ENCODE measurements at regions not wholly inside any gene's neighbourhood (a gene's known extent, or its start where the extent isn't known, plus 50 kb on each side); places are given as distances from the start of the nearest gene placed in this dataset.

GRCh38 chr2:18065249-18065648 lies 186.8 kb downstream of the KCNS3 start:
- Histone ChIP-seq H3K4me1 (ENCODE audit: control insufficient read depth in 2 of 2, insufficient read depth in 2 of 2, low read length in 1 of 2) (no peaks in the 10 kb centered on the region), H3K27ac (ENCODE audit: low read depth in 2 of 2, low read length in 1 of 2) (no peak overlapping the region), H3K27me3 (ENCODE audit: control insufficient read depth in 1 of 2, insufficient read depth in 2 of 2, low read length in 2 of 2) (peaks cover 0 to 4% of the 10 kb centered on the region in 2 donors), H3K4me3 (ENCODE audit: low read depth in 1 of 2, low read length in 2 of 2) (no peak overlapping the region), H3K9me3 (ENCODE audit: control insufficient read depth in 2 of 2, insufficient read depth in 1 of 2, low read depth in 1 of 2, low read length in 1 of 2) (no peaks in the 10 kb centered on the region), H3K36me3 (ENCODE audit: control insufficient read depth in 2 of 2, insufficient read depth in 2 of 2, low read length in 1 of 2) (no peaks in the 10 kb centered on the region)
- WGBS, 2 donors = 35 to 36% methylated on average over 1 of the region's 1 CpG

DNA sequence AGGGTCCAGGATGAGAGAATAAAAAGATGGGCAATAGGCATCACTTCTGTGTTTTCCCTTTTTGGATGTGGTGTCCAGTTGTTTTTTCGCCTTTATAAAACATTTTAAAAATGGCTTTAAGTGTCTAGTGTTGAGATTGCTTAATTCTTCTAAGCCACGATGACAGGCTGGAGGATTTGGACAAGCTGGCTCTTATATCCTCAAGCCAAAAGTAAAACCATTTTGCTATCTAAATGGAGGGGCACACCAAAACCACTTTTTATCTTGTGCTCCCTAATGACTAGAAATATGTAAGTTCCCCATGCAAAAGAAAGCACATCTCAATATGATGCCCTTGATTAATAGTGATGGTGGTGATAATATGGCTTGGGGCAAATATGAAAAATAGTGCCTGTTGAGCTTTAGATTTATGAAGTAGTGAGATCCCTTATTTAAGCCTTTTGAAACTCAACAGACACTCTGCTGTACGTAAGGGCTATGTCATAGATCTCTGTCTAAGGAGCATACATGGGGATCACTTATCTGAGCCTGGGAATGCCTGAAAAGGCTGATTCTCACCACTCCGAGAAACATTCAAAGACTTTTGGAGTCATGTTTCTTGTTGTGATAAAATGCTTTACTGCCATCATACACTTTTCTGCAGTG lies 185.5 kb downstream of the KCNS3 start:
- Histone ChIP-seq H3K4me3 (ENCODE audit: low read depth in 1 of 2, low read length in 2 of 2) (no peak overlapping the region), H3K4me1 (ENCODE audit: control insufficient read depth in 2 of 2, insufficient read depth in 2 of 2, low read length in 1 of 2) (no peaks in the 10 kb centered on the region), H3K27me3 (ENCODE audit: control insufficient read depth in 1 of 2, insufficient read depth in 2 of 2, low read length in 2 of 2) (peaks cover 0 to 4% of the 10 kb centered on the region in 2 donors), H3K9me3 (ENCODE audit: control insufficient read depth in 2 of 2, insufficient read depth in 1 of 2, low read depth in 1 of 2, low read length in 1 of 2) (no peaks in the 10 kb centered on the region), H3K36me3 (ENCODE audit: control insufficient read depth in 2 of 2, insufficient read depth in 2 of 2, low read length in 1 of 2) (no peaks in the 10 kb centered on the region), H3K27ac (ENCODE audit: low read depth in 2 of 2, low read length in 1 of 2) (no peak overlapping the region)
- WGBS, 2 donors = 63 to 69% methylated on average over 4 of the region's 4 CpGs

DNA sequence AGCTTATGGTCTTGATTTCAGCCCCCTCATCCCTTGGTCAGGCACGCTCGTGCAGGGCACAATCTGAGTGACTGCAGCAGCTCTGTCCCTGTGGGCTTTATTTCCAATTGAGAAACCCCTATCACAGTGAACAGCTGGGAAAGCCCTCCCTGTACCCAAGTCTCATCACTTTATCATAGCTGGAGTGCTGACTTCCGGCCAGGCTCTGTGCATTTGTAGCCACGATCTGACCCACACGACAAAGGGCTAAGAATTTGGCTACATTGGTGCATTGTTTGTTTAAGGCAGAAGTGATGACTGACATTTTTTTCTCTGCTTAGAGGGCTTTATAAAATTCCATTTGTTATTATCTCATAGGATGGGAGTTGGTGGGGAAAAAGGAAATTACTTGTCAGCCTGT lies 184.4 kb downstream of the KCNS3 start:
- Histone ChIP-seq H3K4me3 (ENCODE audit: low read depth in 1 of 2, low read length in 2 of 2) (no peak overlapping the region), H3K27ac (ENCODE audit: low read depth in 2 of 2, low read length in 1 of 2) (no peak overlapping the region), H3K27me3 (ENCODE audit: control insufficient read depth in 1 of 2, insufficient read depth in 2 of 2, low read length in 2 of 2) (peaks cover 0 to 4% of the 10 kb centered on the region in 2 donors), H3K4me1 (ENCODE audit: control insufficient read depth in 2 of 2, insufficient read depth in 2 of 2, low read length in 1 of 2) (no peaks in the 10 kb centered on the region), H3K36me3 (ENCODE audit: control insufficient read depth in 2 of 2, insufficient read depth in 2 of 2, low read length in 1 of 2) (no peaks in the 10 kb centered on the region), H3K9me3 (ENCODE audit: control insufficient read depth in 2 of 2, insufficient read depth in 1 of 2, low read depth in 1 of 2, low read length in 1 of 2) (no peaks in the 10 kb centered on the region)
- 58 to 63% methylated on average over 5 of the region's 5 CpGs for WGBS, 2 donors

DNA sequence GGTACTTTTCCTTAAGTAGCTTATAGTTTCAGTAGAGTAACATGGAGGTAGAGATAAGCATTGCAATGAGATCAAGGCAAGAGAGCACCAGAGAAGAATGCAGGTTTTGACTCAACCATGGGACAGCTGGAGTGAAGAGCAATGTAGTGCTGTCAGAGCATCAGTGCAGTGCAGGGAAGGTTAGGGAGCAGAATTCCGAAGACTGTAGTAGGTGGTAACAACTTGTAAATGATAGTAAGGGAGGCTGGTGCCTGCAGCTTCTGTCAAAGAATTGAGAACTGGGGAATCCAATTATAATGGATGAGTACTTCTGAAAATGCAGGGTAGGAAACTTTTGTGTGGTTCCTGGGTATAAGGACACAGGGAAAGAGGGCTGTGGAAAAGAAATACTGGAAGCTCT lies 183.2 kb downstream of the KCNS3 start:
- WGBS, 2 donors = 82 to 84% methylated on average over 1 of the region's 1 CpG
- Histone ChIP-seq H3K4me1 (ENCODE audit: control insufficient read depth in 2 of 2, insufficient read depth in 2 of 2, low read length in 1 of 2) (no peaks in the 10 kb centered on the region), H3K4me3 (ENCODE audit: low read depth in 1 of 2, low read length in 2 of 2) (no peak overlapping the region), H3K27ac (ENCODE audit: low read depth in 2 of 2, low read length in 1 of 2) (no peak overlapping the region), H3K27me3 (ENCODE audit: control insufficient read depth in 1 of 2, insufficient read depth in 2 of 2, low read length in 2 of 2) (peaks cover 0 to 4% of the 10 kb centered on the region in 2 donors), H3K9me3 (ENCODE audit: control insufficient read depth in 2 of 2, insufficient read depth in 1 of 2, low read depth in 1 of 2, low read length in 1 of 2) (no peaks in the 10 kb centered on the region), H3K36me3 (ENCODE audit: control insufficient read depth in 2 of 2, insufficient read depth in 2 of 2, low read length in 1 of 2) (no peaks in the 10 kb centered on the region)

- Histone ChIP-seq H3K36me3 (ENCODE audit: control insufficient read depth in 2 of 2, insufficient read depth in 2 of 2, low read length in 1 of 2) (no peaks in the 10 kb centered on the region), H3K27me3 (ENCODE audit: control insufficient read depth in 1 of 2, insufficient read depth in 2 of 2, low read length in 2 of 2) (peaks cover 0 to 5% of the 10 kb centered on the region in 2 donors), H3K4me3 (ENCODE audit: low read depth in 1 of 2, low read length in 2 of 2) (no peak overlapping the region), H3K27ac (ENCODE audit: low read depth in 2 of 2, low read length in 1 of 2) (no peak overlapping the region), H3K9me3 (ENCODE audit: control insufficient read depth in 2 of 2, insufficient read depth in 1 of 2, low read depth in 1 of 2, low read length in 1 of 2) (no peaks in the 10 kb centered on the region), H3K4me1 (ENCODE audit: control insufficient read depth in 2 of 2, insufficient read depth in 2 of 2, low read length in 1 of 2) (no peaks in the 10 kb centered on the region)
- 71 to 73% methylated on average over 1 of the region's 1 CpG for WGBS, 2 donors
Observed at GRCh38 chr2:18057657-18058056, 179.2 kb downstream of the KCNS3 start.

DNA sequence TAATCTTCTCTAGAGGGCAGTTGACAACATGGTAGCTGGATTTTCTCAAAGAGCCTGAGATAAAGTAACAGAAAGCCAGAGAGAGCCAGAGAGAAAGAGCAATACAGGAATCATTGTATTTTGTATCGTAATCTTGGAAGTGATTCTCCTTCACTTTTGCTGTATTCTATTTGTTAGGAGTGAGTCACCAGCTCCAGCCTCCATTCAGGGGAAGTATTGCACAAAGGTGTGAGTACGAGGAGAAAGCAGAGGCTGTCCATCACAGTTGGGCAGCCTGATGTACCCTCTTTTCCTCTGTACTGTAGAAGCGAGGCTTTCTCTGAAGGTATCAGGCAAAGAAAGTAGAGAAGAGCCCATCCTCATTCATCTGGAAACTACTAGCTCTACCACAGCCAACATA lies 176.8 kb downstream of the KCNS3 start:
- H3K27me3 ChIP-seq (ENCODE audit: control insufficient read depth in 1 of 2, insufficient read depth in 2 of 2, low read length in 2 of 2) = peaks cover 0 to 8% of the 10 kb centered on the region in 2 donors
- WGBS, 2 donors = 81 to 84% methylated on average over 3 of the region's 3 CpGs
- H3K9me3 ChIP-seq (ENCODE audit: control insufficient read depth in 2 of 2, insufficient read depth in 1 of 2, low read depth in 1 of 2, low read length in 1 of 2) = no peaks in the 10 kb centered on the region
- H3K4me3 ChIP-seq (ENCODE audit: low read depth in 1 of 2, low read length in 2 of 2) = no peak overlapping the region
- H3K27ac ChIP-seq (ENCODE audit: low read depth in 2 of 2, low read length in 1 of 2) = no peak overlapping the region
- H3K36me3 ChIP-seq (ENCODE audit: control insufficient read depth in 2 of 2, insufficient read depth in 2 of 2, low read length in 1 of 2) = no peaks in the 10 kb centered on the region
- H3K4me1 ChIP-seq (ENCODE audit: control insufficient read depth in 2 of 2, insufficient read depth in 2 of 2, low read length in 1 of 2) = no peaks in the 10 kb centered on the region

- H3K9me3 ChIP-seq (ENCODE audit: control insufficient read depth in 2 of 2, insufficient read depth in 1 of 2, low read depth in 1 of 2, low read length in 1 of 2) = no peaks in the 10 kb centered on the region
- H3K27me3 ChIP-seq (ENCODE audit: control insufficient read depth in 1 of 2, insufficient read depth in 2 of 2, low read length in 2 of 2) = peaks cover 0 to 10% of the 10 kb centered on the region in 2 donors
- 83 to 91% methylated on average over 6 of the region's 6 CpGs for WGBS, 2 donors
- H3K36me3 ChIP-seq (ENCODE audit: control insufficient read depth in 2 of 2, insufficient read depth in 2 of 2, low read length in 1 of 2) = no peaks in the 10 kb centered on the region
- peaks cover 0 to 5% of the 10 kb centered on the region in 2 donors for H3K4me1 ChIP-seq (ENCODE audit: control insufficient read depth in 2 of 2, insufficient read depth in 2 of 2, low read length in 1 of 2)
- H3K27ac ChIP-seq (ENCODE audit: low read depth in 2 of 2, low read length in 1 of 2) = no peak overlapping the region
- H3K4me3 ChIP-seq (ENCODE audit: low read depth in 1 of 2, low read length in 2 of 2) = no peak overlapping the region
Observed at GRCh38 chr2:18050001-18050400, 171.5 kb downstream of the KCNS3 start.

DNA sequence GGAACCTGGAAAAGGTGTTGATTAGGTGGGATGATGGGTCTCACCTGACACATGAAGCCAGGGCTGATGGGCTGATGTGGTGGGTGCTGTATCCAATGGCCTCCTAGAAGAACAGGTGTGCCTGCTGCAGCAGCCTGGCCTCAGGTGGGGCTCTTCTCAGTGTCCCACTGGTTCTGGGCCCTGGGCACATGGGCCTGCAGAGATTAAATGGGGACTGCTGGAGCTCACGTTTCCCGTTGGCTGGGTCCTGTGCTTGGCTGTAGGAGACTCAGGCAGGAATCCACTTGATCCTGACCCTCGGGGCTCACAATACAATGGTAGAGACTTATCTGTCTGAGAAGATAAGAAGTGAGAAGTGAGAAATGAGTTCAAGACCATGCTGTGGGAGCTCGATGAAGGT lies 170.9 kb downstream of the KCNS3 start:
- peaks cover 0 to 5% of the 10 kb centered on the region in 2 donors for H3K4me1 ChIP-seq (ENCODE audit: control insufficient read depth in 2 of 2, insufficient read depth in 2 of 2, low read length in 1 of 2)
- 73 to 76% methylated on average over 4 of the region's 4 CpGs for WGBS, 2 donors
- no peaks in the 10 kb centered on the region for H3K36me3 ChIP-seq (ENCODE audit: control insufficient read depth in 2 of 2, insufficient read depth in 2 of 2, low read length in 1 of 2)
- no peaks in the 10 kb centered on the region for H3K9me3 ChIP-seq (ENCODE audit: control insufficient read depth in 2 of 2, insufficient read depth in 1 of 2, low read depth in 1 of 2, low read length in 1 of 2)
- H3K27me3 ChIP-seq (ENCODE audit: control insufficient read depth in 1 of 2, insufficient read depth in 2 of 2, low read length in 2 of 2) = peaks cover 0 to 10% of the 10 kb centered on the region in 2 donors
- no peak overlapping the region for H3K4me3 ChIP-seq (ENCODE audit: low read depth in 1 of 2, low read length in 2 of 2)
- no peak overlapping the region for H3K27ac ChIP-seq (ENCODE audit: low read depth in 2 of 2, low read length in 1 of 2)

GRCh38 chr2:18047896-18048657 lies 169.6 kb downstream of the KCNS3 start:
- peaks cover 0 to 7% of the 10 kb centered on the region in 2 donors for H3K27me3 ChIP-seq (ENCODE audit: control insufficient read depth in 1 of 2, insufficient read depth in 2 of 2, low read length in 2 of 2)
- H3K27ac ChIP-seq (ENCODE audit: low read depth in 2 of 2, low read length in 1 of 2) = no peak overlapping the region
- H3K4me3 ChIP-seq (ENCODE audit: low read depth in 1 of 2, low read length in 2 of 2) = no peak overlapping the region
- no peaks in the 10 kb centered on the region for H3K9me3 ChIP-seq (ENCODE audit: control insufficient read depth in 2 of 2, insufficient read depth in 1 of 2, low read depth in 1 of 2, low read length in 1 of 2)
- peaks cover 0 to 5% of the 10 kb centered on the region in 2 donors for H3K4me1 ChIP-seq (ENCODE audit: control insufficient read depth in 2 of 2, insufficient read depth in 2 of 2, low read length in 1 of 2)
- WGBS, 2 donors = 35 to 57% methylated on average over 10 of the region's 10 CpGs
- no peaks in the 10 kb centered on the region for H3K36me3 ChIP-seq (ENCODE audit: control insufficient read depth in 2 of 2, insufficient read depth in 2 of 2, low read length in 1 of 2)

DNA sequence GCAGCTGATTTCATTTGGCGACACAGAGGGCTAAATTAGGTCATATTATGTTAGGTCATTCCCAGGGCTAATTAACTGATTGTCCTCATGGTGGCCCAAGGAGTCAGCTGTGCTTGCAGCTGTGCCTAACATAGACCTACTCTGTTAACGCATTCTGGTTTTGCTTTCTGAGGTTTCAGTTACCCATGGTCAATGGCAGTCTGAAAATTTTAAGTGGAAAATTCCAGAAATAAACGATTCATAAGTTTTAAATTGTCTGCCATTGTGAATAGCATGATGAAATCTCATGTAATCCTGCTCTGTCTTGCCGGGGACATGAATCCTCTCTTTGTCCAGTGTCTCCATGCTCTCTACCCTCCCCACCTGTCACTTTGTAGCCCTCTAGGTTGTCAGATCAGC lies 168.7 kb downstream of the KCNS3 start:
- 59 to 68% methylated on average over 4 of the region's 4 CpGs for WGBS, 2 donors
- Histone ChIP-seq H3K4me1 (ENCODE audit: control insufficient read depth in 2 of 2, insufficient read depth in 2 of 2, low read length in 1 of 2) (peaks cover 0 to 5% of the 10 kb centered on the region in 2 donors), H3K27ac (ENCODE audit: low read depth in 2 of 2, low read length in 1 of 2) (no peak overlapping the region)

More for the DNA sequence above, 168.7 kb downstream of the KCNS3 start:
- H3K27me3 ChIP-seq (ENCODE audit: control insufficient read depth in 1 of 2, insufficient read depth in 2 of 2, low read length in 2 of 2) = peaks cover 0 to 6% of the 10 kb centered on the region in 2 donors
- no peak overlapping the region for H3K4me3 ChIP-seq (ENCODE audit: low read depth in 1 of 2, low read length in 2 of 2)
- no peaks in the 10 kb centered on the region for H3K9me3 ChIP-seq (ENCODE audit: control insufficient read depth in 2 of 2, insufficient read depth in 1 of 2, low read depth in 1 of 2, low read length in 1 of 2)
- no peaks in the 10 kb centered on the region for H3K36me3 ChIP-seq (ENCODE audit: control insufficient read depth in 2 of 2, insufficient read depth in 2 of 2, low read length in 1 of 2)
